Activated CD4-positive, alpha-beta memory T cell treated with anti-CD3 and anti-CD28 coated beads for 36 hours (primary cell): ENCODE measurements at regions not wholly inside any gene's neighbourhood (a gene's known extent, or its start where the extent isn't known, plus 50 kb on each side); places are given as distances from the start of the nearest gene placed in this dataset.
"Not testable (repeated sequence)": the region's sequence is repeated elsewhere in the genome, so short reads cannot be mapped to it uniquely, and the experiment has no call there.

ENCODE experiments used
- CTCF ChIA-PET: fragments of 350-600 bp; sonication (Branson Sonifier 250); formaldehyde crosslinking; loops from one replicate; lab custom pipeline; 2021; ENCODE audit warnings: antibody characterized with exemption, inconsistent platforms; lab: Charles Lee
- POLR2A ChIA-PET: fragments of 350-600 bp; sonication (Branson Sonifier 250); formaldehyde crosslinking; loops from one replicate; lab custom pipeline; 2021; ENCODE audit warnings: antibody characterized with exemption; lab: Charles Lee
- DNase-seq: peaks from one replicate; pipeline ENCODE4 v3.0.0-alpha.2; 2020
- H3K27ac Mint-ChIP-seq: one replicate; pipeline ENCODE4 v1.8.0; 2021; ENCODE audit warnings: mixed read lengths
- H3K27me3 Mint-ChIP-seq: one replicate; pipeline ENCODE4 v1.8.0; 2021; ENCODE audit warnings: mixed read lengths
- H3K36me3 Mint-ChIP-seq: one replicate; pipeline ENCODE4 v1.8.0; 2021; ENCODE audit warnings: mixed read lengths
- H3K4me1 Mint-ChIP-seq: one replicate; pipeline ENCODE4 v1.8.0; 2021; ENCODE audit warnings: low read depth, mixed read lengths
- H3K4me3 Mint-ChIP-seq: one replicate; pipeline ENCODE4 v1.8.0; 2021; ENCODE audit warnings: mild to moderate bottlenecking, mixed read lengths
- H3K9me3 Mint-ChIP-seq: one replicate; pipeline ENCODE4 v1.8.0; 2021; ENCODE audit warnings: mixed read lengths
- intact Hi-C: fragments of 100-400 bp; cut with micrococcal nuclease; formaldehyde crosslinking; loops from one replicate; pipeline ENCODE4 v1.15.1; 2023

GRCh38 chr4:111444836-111445235 is 700.4 kb upstream of the FAM241A start:
- H3K4me3 Mint-ChIP-seq, intact Hi-C loops, H3K36me3 Mint-ChIP-seq, DNase-seq, H3K27me3 Mint-ChIP-seq, CTCF ChIA-PET, H3K9me3 Mint-ChIP-seq, POLR2A ChIA-PET, H3K27ac Mint-ChIP-seq, H3K4me1 Mint-ChIP-seq: not testable (repeated sequence)

- no peaks in the 10 kb centered on the region for H3K9me3 Mint-ChIP-seq
- no peak overlapping the region for H3K4me3 Mint-ChIP-seq
- H3K27ac Mint-ChIP-seq = no peak overlapping the region
- no peaks in the 10 kb centered on the region for H3K4me1 Mint-ChIP-seq
- no peaks in the 10 kb centered on the region for H3K36me3 Mint-ChIP-seq
- ChIA-PET POLR2A (no interaction called here), CTCF (no interaction called here)
- H3K27me3 Mint-ChIP-seq = no peaks in the 10 kb centered on the region
- intact Hi-C loops = no loop called here
- no peak for DNase-seq
Measured at GRCh38 chr4:111449657-111450056, 695.6 kb upstream of the FAM241A start.

GRCh38 chr4:111450867-111451266 is 694.4 kb upstream of the FAM241A start:
- no peaks in the 10 kb centered on the region for H3K36me3 Mint-ChIP-seq
- ChIA-PET POLR2A (no interaction called here), CTCF (no interaction called here)
- intact Hi-C loops = no loop called here
- no peak overlapping the region for H3K27ac Mint-ChIP-seq
- H3K4me1 Mint-ChIP-seq = no peaks in the 10 kb centered on the region
- H3K9me3 Mint-ChIP-seq = no peaks in the 10 kb centered on the region
- DNase-seq = no peak
- no peaks in the 10 kb centered on the region for H3K27me3 Mint-ChIP-seq
- no peak overlapping the region for H3K4me3 Mint-ChIP-seq

GRCh38 chr4:111453216-111453615 is 692.0 kb upstream of the FAM241A start:
- CTCF ChIA-PET = no interaction called here
- no peaks in the 10 kb centered on the region for H3K27me3 Mint-ChIP-seq
- intact Hi-C loops = no loop called here

GRCh38 chr4:111454961-111455360 is 690.3 kb upstream of the FAM241A start:
- no peaks in the 10 kb centered on the region for H3K27me3 Mint-ChIP-seq
- intact Hi-C loops = no loop called here

More at GRCh38 chr4:111453216-111453615, 692.0 kb upstream of the FAM241A start:
- no peaks in the 10 kb centered on the region for H3K36me3 Mint-ChIP-seq
- H3K27ac Mint-ChIP-seq = no peak overlapping the region
- DNase-seq = no peak
- POLR2A ChIA-PET = no interaction called here
- H3K9me3 Mint-ChIP-seq = no peaks in the 10 kb centered on the region
- no peaks in the 10 kb centered on the region for H3K4me1 Mint-ChIP-seq
- H3K4me3 Mint-ChIP-seq = no peak overlapping the region

GRCh38 chr4:111464251-111465045 is 680.8 kb upstream of the FAM241A start:
- Mint-ChIP-seq H3K9me3 (peaks cover 6% of the 10 kb centered on the region), H3K27ac (no peak overlapping the region), H3K4me3 (no peak overlapping the region), H3K36me3 (no peaks in the 10 kb centered on the region), H3K27me3 (no peaks in the 10 kb centered on the region), H3K4me1 (no peaks in the 10 kb centered on the region)
- DNase-seq = no peak
- ChIA-PET POLR2A (no interaction called here), CTCF (no interaction called here)
- intact Hi-C loops = no loop called here

More at GRCh38 chr4:111454961-111455360, 690.3 kb upstream of the FAM241A start:
- Mint-ChIP-seq H3K9me3 (no peaks in the 10 kb centered on the region), H3K4me3 (no peak overlapping the region), H3K4me1 (no peaks in the 10 kb centered on the region), H3K27ac (no peak overlapping the region), H3K36me3 (no peaks in the 10 kb centered on the region)
- ChIA-PET POLR2A (no interaction called here), CTCF (no interaction called here)
- DNase-seq = no peak

GRCh38 chr4:111466811-111467604 is 678.2 kb upstream of the FAM241A start:
- no peaks in the 10 kb centered on the region for H3K27me3 Mint-ChIP-seq
- DNase-seq = no peak
- H3K27ac Mint-ChIP-seq = no peak overlapping the region
- intact Hi-C loops = no loop called here
- H3K36me3 Mint-ChIP-seq = no peaks in the 10 kb centered on the region
- no peaks in the 10 kb centered on the region for H3K4me1 Mint-ChIP-seq
- peaks cover 6% of the 10 kb centered on the region for H3K9me3 Mint-ChIP-seq
- no peak overlapping the region for H3K4me3 Mint-ChIP-seq
- ChIA-PET POLR2A (no interaction called here), CTCF (no interaction called here)

GRCh38 chr4:111475001-111475400 is 670.3 kb upstream of the FAM241A start:
- H3K36me3 Mint-ChIP-seq = no peaks in the 10 kb centered on the region
- POLR2A ChIA-PET = no interaction called here
- H3K27me3 Mint-ChIP-seq = no peaks in the 10 kb centered on the region
- H3K4me1 Mint-ChIP-seq = no peaks in the 10 kb centered on the region
- no peak for DNase-seq
- H3K9me3 Mint-ChIP-seq = no peaks in the 10 kb centered on the region
- no peak overlapping the region for H3K27ac Mint-ChIP-seq
- CTCF ChIA-PET = no interaction called here
- H3K4me3 Mint-ChIP-seq = no peak overlapping the region
- intact Hi-C loops = no loop called here

GRCh38 chr4:111475666-111476065 is 669.6 kb upstream of the FAM241A start:
- no peak for DNase-seq
- Mint-ChIP-seq H3K27me3 (no peaks in the 10 kb centered on the region), H3K4me3 (no peak overlapping the region), H3K27ac (no peak overlapping the region), H3K4me1 (no peaks in the 10 kb centered on the region), H3K9me3 (no peaks in the 10 kb centered on the region), H3K36me3 (no peaks in the 10 kb centered on the region)
- intact Hi-C loops = no loop called here
- POLR2A ChIA-PET = no interaction called here
- CTCF ChIA-PET = no interaction called here

- no peak for DNase-seq
- intact Hi-C loops = no loop called here
- POLR2A ChIA-PET = no interaction called here
- Mint-ChIP-seq H3K4me1 (no peaks in the 10 kb centered on the region), H3K27ac (no peak overlapping the region), H3K9me3 (peaks cover 10% of the 10 kb centered on the region), H3K36me3 (no peaks in the 10 kb centered on the region), H3K27me3 (no peaks in the 10 kb centered on the region), H3K4me3 (no peak overlapping the region)
- CTCF ChIA-PET = no interaction called here
Measured at GRCh38 chr4:111480510-111480909, 664.7 kb upstream of the FAM241A start.

- Mint-ChIP-seq H3K9me3 (peaks cover 24% of the 10 kb centered on the region), H3K36me3 (no peaks in the 10 kb centered on the region), H3K27ac (no peak overlapping the region), H3K4me1 (no peaks in the 10 kb centered on the region), H3K4me3 (no peak overlapping the region), H3K27me3 (no peaks in the 10 kb centered on the region)
- DNase-seq = no peak
- ChIA-PET POLR2A (no interaction called here), CTCF (no interaction called here)
- intact Hi-C loops = no loop called here
Measured at GRCh38 chr4:111483375-111484169, 661.7 kb upstream of the FAM241A start.

- H3K9me3 Mint-ChIP-seq = peaks cover 4% of the 10 kb centered on the region
- DNase-seq = no peak
- CTCF ChIA-PET = no interaction called here
- H3K27me3 Mint-ChIP-seq = no peaks in the 10 kb centered on the region
- intact Hi-C loops = no loop called here
- POLR2A ChIA-PET = no interaction called here
- no peaks in the 10 kb centered on the region for H3K4me1 Mint-ChIP-seq
- H3K4me3 Mint-ChIP-seq = no peak overlapping the region
- H3K27ac Mint-ChIP-seq = no peak overlapping the region
- no peaks in the 10 kb centered on the region for H3K36me3 Mint-ChIP-seq
Measured at GRCh38 chr4:111492496-111492895, 652.8 kb upstream of the FAM241A start.
